HL-60 (cell line): ENCODE measurements at regions not wholly inside any gene's neighbourhood (a gene's known extent, or its start where the extent isn't known, plus 50 kb on each side); places are given as distances from the start of the nearest gene placed in this dataset.

Source experiments
- CTCF ChIP-seq: IDR thresholded peaks from one replicate; pipeline ENCODE4 v1.5.1; 2011; ENCODE audit warnings: low read length, control low read depth, inconsistent platforms; ENCODE audit not compliant: insufficient read depth
- POLR2AphosphoS5 ChIP-seq: IDR thresholded peaks from 2 replicates; pipeline ENCODE4 v1.6.1; 2012; ENCODE audit warnings: low read depth

DNA sequence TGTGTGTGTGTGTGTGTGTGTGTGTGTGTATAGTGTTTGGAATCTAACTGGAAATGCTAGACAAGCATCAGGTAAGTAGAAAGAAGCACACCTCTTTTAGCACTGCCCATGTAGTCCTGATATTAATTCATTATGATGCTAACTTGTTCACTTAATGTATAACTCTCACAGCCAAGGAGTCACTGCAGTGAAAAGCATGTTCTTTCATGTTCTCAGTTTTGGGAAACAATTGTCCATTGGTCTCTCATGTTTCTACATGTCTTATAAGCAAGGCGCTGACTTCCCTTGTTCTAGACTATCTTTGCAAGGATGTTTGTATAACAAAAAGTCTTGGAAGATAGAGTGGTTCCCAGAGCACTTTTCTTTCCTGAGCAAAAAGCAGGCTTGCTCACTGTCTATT, 148.8 kb upstream of the TNPO1 start:
- TF ChIP-seq CTCF (no peak), POLR2AphosphoS5 (no peak)
